ENCODE measurements at regions not wholly inside any gene's neighbourhood (a gene's known extent, or its start where the extent isn't known, plus 50 kb on each side); places are given as distances from the start of the nearest gene placed in this dataset.

DNA sequence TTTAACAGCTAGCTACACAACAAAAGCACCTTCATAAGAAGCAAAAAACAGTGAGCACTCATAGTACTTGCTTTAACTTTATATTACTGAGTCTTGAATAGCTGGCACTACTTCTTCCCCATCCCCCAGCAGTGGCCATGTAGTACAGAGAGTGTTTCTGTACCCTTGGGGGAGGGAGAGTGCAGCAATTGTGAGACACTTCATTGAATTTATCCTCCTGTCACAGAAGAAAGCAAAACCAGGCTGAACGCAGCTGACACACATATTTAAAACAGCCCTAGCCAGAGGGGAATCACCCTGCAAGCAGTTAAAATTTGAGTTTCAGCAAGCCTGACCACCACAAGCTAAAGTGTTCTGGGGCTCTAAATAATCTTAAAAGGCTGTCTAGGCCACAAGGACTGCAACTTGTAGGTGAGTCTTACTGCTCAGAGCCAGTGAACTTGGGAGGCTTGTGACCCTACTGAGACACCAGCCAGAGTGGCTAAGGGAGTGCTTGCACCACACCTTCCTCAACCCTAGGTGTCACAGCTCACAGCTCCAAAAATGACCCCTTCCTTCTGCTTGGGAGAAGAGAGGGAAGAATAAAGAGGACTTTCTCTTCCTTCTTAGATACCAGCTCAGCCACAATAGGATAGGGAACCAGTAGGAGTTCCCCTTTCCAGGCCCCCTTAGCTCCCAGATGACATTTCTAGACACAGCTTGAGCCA lies 97.7 kb upstream of the MEOX2 start:
- TF ChIP-seq ZBTB7A (IDR thresholded peaks at IDR 0.05; ENCODE audit: low read depth): no peak
- TF ChIP-seq FOXM1 (IDR thresholded peaks at IDR 0.05; ENCODE audit: borderline replicate concordance, low read depth): no peak
- TF ChIP-seq TAF1 (IDR thresholded peaks at IDR 0.05; ENCODE audit: low read depth): no peak
- TF ChIP-seq CREB1 (IDR thresholded peaks at IDR 0.05; ENCODE audit: low read depth): no peak
- TF ChIP-seq, protein P1, sequence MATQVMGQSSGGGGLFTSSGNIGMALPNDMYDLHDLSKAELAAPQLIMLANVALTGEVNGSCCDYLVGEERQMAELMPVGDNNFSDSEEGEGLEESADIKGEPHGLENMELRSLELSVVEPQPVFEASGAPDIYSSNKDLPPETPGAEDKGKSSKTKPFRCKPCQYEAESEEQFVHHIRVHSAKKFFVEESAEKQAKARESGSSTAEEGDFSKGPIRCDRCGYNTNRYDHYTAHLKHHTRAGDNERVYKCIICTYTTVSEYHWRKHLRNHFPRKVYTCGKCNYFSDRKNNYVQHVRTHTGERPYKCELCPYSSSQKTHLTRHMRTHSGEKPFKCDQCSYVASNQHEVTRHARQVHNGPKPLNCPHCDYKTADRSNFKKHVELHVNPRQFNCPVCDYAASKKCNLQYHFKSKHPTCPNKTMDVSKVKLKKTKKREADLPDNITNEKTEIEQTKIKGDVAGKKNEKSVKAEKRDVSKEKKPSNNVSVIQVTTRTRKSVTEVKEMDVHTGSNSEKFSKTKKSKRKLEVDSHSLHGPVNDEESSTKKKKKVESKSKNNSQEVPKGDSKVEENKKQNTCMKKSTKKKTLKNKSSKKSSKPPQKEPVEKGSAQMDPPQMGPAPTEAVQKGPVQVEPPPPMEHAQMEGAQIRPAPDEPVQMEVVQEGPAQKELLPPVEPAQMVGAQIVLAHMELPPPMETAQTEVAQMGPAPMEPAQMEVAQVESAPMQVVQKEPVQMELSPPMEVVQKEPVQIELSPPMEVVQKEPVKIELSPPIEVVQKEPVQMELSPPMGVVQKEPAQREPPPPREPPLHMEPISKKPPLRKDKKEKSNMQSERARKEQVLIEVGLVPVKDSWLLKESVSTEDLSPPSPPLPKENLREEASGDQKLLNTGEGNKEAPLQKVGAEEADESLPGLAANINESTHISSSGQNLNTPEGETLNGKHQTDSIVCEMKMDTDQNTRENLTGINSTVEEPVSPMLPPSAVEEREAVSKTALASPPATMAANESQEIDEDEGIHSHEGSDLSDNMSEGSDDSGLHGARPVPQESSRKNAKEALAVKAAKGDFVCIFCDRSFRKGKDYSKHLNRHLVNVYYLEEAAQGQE (IDR thresholded peaks at IDR 0.05; ENCODE audit: low read depth): no peak
- TF ChIP-seq EP300 (IDR thresholded peaks at IDR 0.05; ENCODE audit: borderline replicate concordance): no peak
- TF ChIP-seq, protein P2, sequence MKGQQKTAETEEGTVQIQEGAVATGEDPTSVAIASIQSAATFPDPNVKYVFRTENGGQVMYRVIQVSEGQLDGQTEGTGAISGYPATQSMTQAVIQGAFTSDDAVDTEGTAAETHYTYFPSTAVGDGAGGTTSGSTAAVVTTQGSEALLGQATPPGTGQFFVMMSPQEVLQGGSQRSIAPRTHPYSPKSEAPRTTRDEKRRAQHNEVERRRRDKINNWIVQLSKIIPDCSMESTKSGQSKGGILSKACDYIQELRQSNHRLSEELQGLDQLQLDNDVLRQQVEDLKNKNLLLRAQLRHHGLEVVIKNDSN (IDR thresholded peaks at IDR 0.05): no peak
- no peak for TF ChIP-seq TEAD4 (IDR thresholded peaks at IDR 0.05)

DNA sequence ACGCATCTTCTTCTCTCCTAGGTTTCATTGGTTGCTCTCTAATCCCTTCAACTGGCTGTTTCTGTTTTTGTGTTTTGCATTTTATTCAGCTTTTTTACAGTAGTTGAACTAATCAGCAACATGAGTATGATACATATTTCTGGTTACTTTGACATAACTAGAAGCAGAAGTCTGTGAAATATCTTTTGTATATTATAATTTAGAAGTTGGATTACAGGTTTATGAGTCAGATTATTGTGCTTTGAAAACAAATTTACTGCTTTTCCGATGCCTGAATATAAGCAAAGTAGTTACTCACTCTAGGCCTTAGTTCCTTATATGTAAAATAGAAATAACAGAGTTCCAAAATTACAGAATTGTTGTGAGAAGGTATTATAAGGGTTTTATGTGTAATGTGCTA lies 96.2 kb upstream of the MEOX2 start:
- TF ChIP-seq CEBPB (IDR thresholded peaks at IDR 0.05) (no peak), RAD21 (IDR thresholded peaks at IDR 0.05; ENCODE audit: low read depth) (no peak), TCF12 (IDR thresholded peaks at IDR 0.05; ENCODE audit: low read depth) (no peak), NFIC (IDR thresholded peaks at IDR 0.05) (no peak), CREB1 (IDR thresholded peaks at IDR 0.05; ENCODE audit: low read depth) (no peak), ZBTB7A (IDR thresholded peaks at IDR 0.05; ENCODE audit: low read depth) (no peak), EP300 (IDR thresholded peaks at IDR 0.05; ENCODE audit: borderline replicate concordance) (no peak)

DNA sequence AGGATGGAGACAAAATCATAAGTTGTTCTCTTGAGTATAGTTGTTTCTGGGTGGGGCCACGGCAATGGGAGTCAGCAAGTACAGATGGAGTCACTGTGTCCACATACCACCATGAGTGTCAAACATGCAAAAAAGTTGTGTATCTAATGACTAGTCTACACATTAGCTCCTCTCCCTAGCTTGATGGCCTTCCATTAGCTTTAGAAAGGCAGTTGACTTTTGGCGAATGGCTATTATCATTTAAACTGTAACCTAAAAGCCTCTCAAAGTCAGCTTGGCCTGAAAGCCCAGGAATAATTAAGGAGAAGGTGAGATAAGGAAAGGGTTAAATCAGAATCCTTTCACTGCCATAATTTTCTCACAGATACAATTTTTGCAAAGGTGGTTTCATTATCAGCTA lies 95.5 kb upstream of the MEOX2 start:
- no peak for TF ChIP-seq YY1 (IDR thresholded peaks at IDR 0.05; ENCODE audit: low read depth)
- TF ChIP-seq, protein P2 (IDR thresholded peaks at IDR 0.05): no peak

DNA sequence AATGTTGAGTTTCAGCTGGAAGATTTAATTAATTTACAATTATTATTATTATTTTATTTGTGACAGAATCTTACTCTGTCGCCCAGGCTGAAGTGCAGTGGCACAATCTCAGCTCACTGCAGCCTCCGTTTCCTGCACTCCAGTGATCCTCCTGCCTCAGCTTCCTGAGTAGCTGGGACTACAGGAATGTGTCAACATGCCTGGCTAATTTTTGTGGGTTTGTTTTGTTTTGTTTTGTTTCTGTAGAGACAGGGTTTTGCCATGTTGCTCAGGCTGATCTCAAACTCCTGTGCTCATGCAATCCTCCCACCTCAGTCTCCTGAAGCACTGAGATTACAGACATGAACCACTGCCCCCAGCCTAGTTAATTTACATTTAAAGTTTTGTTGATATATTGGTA lies 93.8 kb upstream of the MEOX2 start:
- TF ChIP-seq NFIC (IDR thresholded peaks at IDR 0.05) (no peak), RAD21 (IDR thresholded peaks at IDR 0.05; ENCODE audit: low read depth) (no peak), EP300 (IDR thresholded peaks at IDR 0.05; ENCODE audit: borderline replicate concordance) (no peak), CEBPB (IDR thresholded peaks at IDR 0.05) (no peak), YY1 (IDR thresholded peaks at IDR 0.05; ENCODE audit: low read depth) (no peak), TAF1 (IDR thresholded peaks at IDR 0.05; ENCODE audit: low read depth) (no peak), CREB1 (IDR thresholded peaks at IDR 0.05; ENCODE audit: low read depth) (no peak), TCF12 (IDR thresholded peaks at IDR 0.05; ENCODE audit: low read depth) (no peak), TEAD4 (IDR thresholded peaks at IDR 0.05) (no peak), FOXM1 (IDR thresholded peaks at IDR 0.05; ENCODE audit: borderline replicate concordance, low read depth) (no peak), EGR1 (IDR thresholded peaks at IDR 0.05) (no peak), ZBTB7A (IDR thresholded peaks at IDR 0.05; ENCODE audit: low read depth) (no peak)
- TF ChIP-seq, protein P1 (IDR thresholded peaks at IDR 0.05; ENCODE audit: low read depth): no peak
- TF ChIP-seq, protein P2 (IDR thresholded peaks at IDR 0.05): no peak
- TF ChIP-seq, protein P3, sequence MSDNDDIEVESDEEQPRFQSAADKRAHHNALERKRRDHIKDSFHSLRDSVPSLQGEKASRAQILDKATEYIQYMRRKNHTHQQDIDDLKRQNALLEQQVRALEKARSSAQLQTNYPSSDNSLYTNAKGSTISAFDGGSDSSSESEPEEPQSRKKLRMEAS (IDR thresholded peaks at IDR 0.05): no peak

DNA sequence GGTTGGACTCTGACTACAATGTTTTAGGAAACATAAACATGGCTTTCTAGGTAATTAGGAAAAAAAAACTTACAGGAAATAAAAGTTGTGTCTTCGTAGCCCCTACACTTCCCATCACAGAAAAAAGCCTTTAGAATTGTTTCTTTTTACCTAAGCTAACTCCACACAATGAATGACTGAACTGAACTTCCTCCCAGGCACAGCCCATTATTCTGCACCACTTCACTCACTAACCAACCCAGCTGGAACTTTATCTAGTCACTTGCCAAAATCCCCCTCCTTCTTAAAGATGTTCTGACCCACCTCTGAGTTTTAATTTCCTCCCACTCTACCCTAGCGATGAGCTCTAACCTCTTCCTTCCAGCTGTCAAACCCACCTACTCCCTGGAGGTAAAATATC lies 91.7 kb upstream of the MEOX2 start:
- TF ChIP-seq TCF12 (IDR thresholded peaks at IDR 0.05; ENCODE audit: low read depth) (no peak), CREB1 (IDR thresholded peaks at IDR 0.05; ENCODE audit: low read depth) (no peak), TAF1 (IDR thresholded peaks at IDR 0.05; ENCODE audit: low read depth) (no peak), NFIC (IDR thresholded peaks at IDR 0.05) (no peak), EGR1 (IDR thresholded peaks at IDR 0.05) (no peak), ZBTB7A (IDR thresholded peaks at IDR 0.05; ENCODE audit: low read depth) (no peak), YY1 (IDR thresholded peaks at IDR 0.05; ENCODE audit: low read depth) (no peak), FOXM1 (IDR thresholded peaks at IDR 0.05; ENCODE audit: borderline replicate concordance, low read depth) (no peak), CEBPB (IDR thresholded peaks at IDR 0.05) (no peak), RAD21 (IDR thresholded peaks at IDR 0.05; ENCODE audit: low read depth) (no peak), TEAD4 (IDR thresholded peaks at IDR 0.05) (no peak)
- TF ChIP-seq, protein P2 (IDR thresholded peaks at IDR 0.05): no peak
- TF ChIP-seq, protein P3 (IDR thresholded peaks at IDR 0.05): no peak
